ENCODE measurements at regions not wholly inside any gene's neighbourhood (a gene's known extent, or its start where the extent isn't known, plus 50 kb on each side); places are given as distances from the start of the nearest gene placed in this dataset.

GRCh38 chr7:84368122-84368521, 173.5 kb upstream of the SEMA3A start:
- no peak for TF ChIP-seq POLR2A (IDR thresholded peaks at IDR 0.05; ENCODE audit: borderline replicate concordance, extremely low read depth, insufficient read depth, insufficient read length)
- TF ChIP-seq ZBTB33 (IDR thresholded peaks at IDR 0.05; ENCODE audit: extremely low read depth, insufficient replicate concordance, low read length), result no peak
- TF ChIP-seq POLR2AphosphoS5 (IDR thresholded peaks at IDR 0.05; ENCODE audit: low read depth, low read length), result no peak
- TF ChIP-seq RAD21 (IDR thresholded peaks at IDR 0.05; ENCODE audit: low read depth), result no peak
- no peak for TF ChIP-seq CTCF (IDR thresholded peaks at IDR 0.05 in 2 of 3, conservative IDR thresholded peaks at IDR 0.05 in 1 of 3; ENCODE audit: borderline replicate concordance in 1 of 3, insufficient read depth in 1 of 3, low read depth in 2 of 3, low read length in 2 of 3)
- TF ChIP-seq SIN3A (IDR thresholded peaks at IDR 0.05; ENCODE audit: low read depth), result no peak
- no peak for TF ChIP-seq TCF7L2 (IDR thresholded peaks at IDR 0.05; ENCODE audit: borderline replicate concordance, extremely low read depth, insufficient read depth, insufficient read length)
- TF ChIP-seq REST (IDR thresholded peaks at IDR 0.05; ENCODE audit: low read depth), result no peak

Data from HCT116 (cell line).